HUES48 (cell line): ENCODE measurements at regions not wholly inside any gene's neighbourhood (a gene's known extent, or its start where the extent isn't known, plus 50 kb on each side); places are given as distances from the start of the nearest gene placed in this dataset.

Source experiments
- H3K27ac ChIP-seq: one replicate; pipeline ENCODE4 v1.7.0; 2013; ENCODE audit warnings: low read depth, low read length, inconsistent platforms
- H3K27me3 ChIP-seq: 2 replicates; pipeline ENCODE4 v1.6.1; 2013; ENCODE audit warnings: mild to moderate bottlenecking, low read length; ENCODE audit not compliant: control insufficient read depth, insufficient read depth
- H3K36me3 ChIP-seq: 2 replicates; pipeline ENCODE4 v1.6.1; 2013; ENCODE audit warnings: low read length; ENCODE audit not compliant: control insufficient read depth, insufficient read depth
- H3K4me1 ChIP-seq: 2 replicates; pipeline ENCODE4 v1.6.1; 2013; ENCODE audit warnings: mild to moderate bottlenecking, low read length; ENCODE audit not compliant: control insufficient read depth, insufficient read depth
- H3K4me3 ChIP-seq: 2 replicates; pipeline ENCODE4 v1.5.1; 2013; ENCODE audit warnings: mild to moderate bottlenecking, low read depth, low read length
- H3K9ac ChIP-seq: 2 replicates; pipeline ENCODE4 v1.6.1; 2013; ENCODE audit warnings: mild to moderate bottlenecking, low read depth, low read length, moderate library complexity
- H3K9me3 ChIP-seq: 2 replicates; pipeline ENCODE4 v1.6.1; 2013; ENCODE audit warnings: low read length; ENCODE audit not compliant: control insufficient read depth, insufficient read depth

DNA sequence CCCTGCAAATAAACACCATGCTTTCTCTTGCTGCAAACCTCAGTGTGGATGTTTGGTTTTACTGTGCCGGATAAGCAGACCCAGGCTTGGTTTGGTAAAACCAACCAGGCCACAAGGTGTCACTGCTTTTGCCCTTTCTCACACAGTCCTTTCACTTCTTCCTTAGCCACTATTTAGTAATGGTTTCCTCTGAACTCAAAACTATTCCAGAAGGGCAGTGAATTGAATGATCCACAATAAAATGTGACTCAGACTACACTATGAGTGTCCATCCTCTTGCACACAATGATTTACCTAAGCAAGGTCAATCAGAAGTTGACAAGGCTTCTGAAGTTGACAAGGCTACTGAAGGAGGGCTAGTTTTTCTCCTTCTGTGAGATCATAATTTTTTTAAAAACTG, 552.4 kb upstream of the CCDC54 start:
- Histone ChIP-seq H3K4me3 (no peak overlapping the region), H3K9ac (no peak overlapping the region), H3K27ac (no peak overlapping the region), H3K27me3 (no peaks in the 10 kb centered on the region), H3K36me3 (no peaks in the 10 kb centered on the region), H3K9me3 (no peaks in the 10 kb centered on the region), H3K4me1 (peaks cover 51% of the 10 kb centered on the region)

DNA sequence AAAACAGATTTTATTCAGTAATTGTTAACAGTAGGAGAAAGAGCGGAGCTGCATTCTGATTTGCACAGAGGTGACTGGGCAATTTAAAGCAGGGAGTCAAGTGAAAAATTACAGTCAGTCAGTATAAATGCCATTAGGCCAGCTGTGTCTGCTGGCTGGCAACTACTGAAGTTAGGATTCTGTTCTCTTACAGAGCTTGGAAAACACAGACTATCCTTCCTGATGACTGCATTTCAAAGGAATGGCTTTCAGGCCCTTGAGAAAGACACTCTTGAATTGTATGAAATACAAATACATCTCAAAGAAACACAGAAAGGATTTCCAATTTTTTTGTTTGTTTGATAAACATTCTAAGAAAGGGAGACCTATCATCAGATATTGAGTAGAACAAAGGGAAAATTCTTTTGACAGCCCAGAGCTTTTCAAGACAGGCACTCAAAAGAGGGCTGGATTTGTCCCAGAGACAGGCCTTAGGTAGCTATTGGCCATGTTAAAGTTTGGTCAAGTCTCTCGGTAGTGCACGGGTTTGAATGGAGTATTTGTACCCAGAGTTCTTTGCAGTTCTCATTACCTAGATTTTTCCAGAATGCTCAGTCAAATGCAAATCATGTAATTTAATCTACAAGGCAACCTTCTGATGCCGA, 551.2 kb upstream of the CCDC54 start:
- Histone ChIP-seq H3K27ac (peak overlapping the region; percentile 81), H3K27me3 (no peaks in the 10 kb centered on the region), H3K9ac (no peak overlapping the region; the same call in 1 of the 2 replicates), H3K4me1 (peaks cover 63% of the 10 kb centered on the region), H3K36me3 (no peaks in the 10 kb centered on the region), H3K9me3 (no peaks in the 10 kb centered on the region), H3K4me3 (no peak overlapping the region)

DNA sequence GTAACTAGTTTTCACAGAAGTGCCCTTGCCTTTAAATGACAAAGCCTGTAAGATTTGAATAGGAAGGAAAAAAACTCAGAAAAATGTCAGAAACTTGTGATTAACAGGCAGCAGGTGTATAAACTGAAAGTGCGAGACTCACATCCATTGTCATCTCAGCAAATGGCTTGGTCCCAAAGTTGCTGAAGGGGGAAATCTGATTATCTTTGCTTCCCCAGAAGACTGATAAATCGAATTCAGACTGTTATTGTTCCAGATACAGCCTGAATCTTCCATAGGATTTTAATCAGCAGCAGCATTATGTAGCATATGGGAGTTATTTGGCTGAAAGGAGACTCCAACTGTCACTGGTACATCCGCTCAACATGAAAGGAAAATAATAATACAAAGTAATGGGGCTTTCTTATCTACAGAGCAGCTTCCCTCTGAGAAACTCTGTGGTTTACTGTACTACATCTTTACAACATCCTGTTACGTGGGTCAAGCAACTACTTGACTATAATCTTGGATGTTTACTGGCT, 550.4 kb upstream of the CCDC54 start:
- H3K4me1 ChIP-seq = peaks cover 70% of the 10 kb centered on the region
- no peaks in the 10 kb centered on the region for H3K27me3 ChIP-seq
- 0 out of 2 replicates have a peak, but pooled peaks cover 2% of the 10 kb centered on the region for H3K9me3 ChIP-seq

DNA sequence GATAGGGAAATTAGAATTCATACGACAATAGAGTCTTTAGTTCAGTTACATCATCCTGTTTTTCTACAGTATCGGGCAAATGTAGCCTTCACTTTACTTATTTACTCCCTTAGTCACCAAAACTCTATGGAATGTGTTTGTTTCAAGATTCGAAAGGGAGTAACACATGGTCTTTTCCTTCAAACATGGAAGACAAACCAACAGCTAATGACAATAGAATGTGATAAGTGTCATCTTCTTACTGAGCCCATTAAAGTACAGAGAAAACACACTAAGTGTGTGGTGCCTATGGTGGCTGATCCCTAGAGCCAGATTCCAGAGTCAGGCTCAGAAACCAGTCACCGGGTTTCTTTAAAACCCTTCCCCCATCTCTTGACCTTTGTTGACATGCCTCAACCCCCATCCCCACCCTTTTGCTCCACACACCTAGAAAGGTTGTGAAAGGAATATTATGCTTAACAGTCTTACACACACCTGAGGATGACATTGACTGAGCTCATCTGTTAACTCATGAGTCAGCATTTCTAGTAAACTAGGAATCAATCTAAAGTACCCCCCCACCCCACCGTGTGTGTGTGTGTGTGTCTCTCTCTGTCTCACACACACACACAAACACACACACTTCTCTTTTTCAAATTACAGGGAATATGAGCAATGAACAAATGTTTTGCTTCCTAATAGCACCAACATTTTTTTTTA, 549.6 kb upstream of the CCDC54 start:
- Histone ChIP-seq H3K4me3 (no peak overlapping the region), H3K36me3 (peaks cover 8% of the 10 kb centered on the region; the same call in 1 of the 2 replicates), H3K9ac (peak overlapping the region; percentile 5; the same call in 1 of the 2 replicates), H3K4me1 (peaks cover 70% of the 10 kb centered on the region), H3K27me3 (no peaks in the 10 kb centered on the region), H3K9me3 (peaks cover 10% of the 10 kb centered on the region), H3K27ac (peak overlapping the region; percentile 94)

More for the DNA sequence above, 550.4 kb upstream of the CCDC54 start:
- Histone ChIP-seq H3K4me3 (no peak overlapping the region), H3K36me3 (no peaks in the 10 kb centered on the region), H3K27ac (peak overlapping the region; percentile 81), H3K9ac (no peak overlapping the region; the same call in 1 of the 2 replicates)

DNA sequence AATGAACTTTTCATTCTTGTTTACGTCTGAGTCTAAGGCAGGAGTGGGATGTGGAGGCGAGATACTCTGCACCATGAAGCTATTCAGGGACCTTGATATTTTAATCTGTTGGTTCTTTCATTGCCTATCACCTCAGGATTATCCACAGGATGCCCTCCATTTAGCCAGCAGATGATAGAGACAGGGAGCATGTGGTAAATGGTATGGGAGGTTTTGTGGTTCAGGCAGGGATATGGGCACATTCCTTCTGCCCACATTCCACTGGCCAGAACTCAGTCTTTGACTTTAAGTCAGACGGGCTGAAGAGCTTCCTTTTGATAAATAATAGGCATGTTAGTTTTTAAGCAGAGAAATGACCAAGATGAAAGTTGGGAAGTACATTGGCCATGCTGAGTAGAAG, 548.0 kb upstream of the CCDC54 start:
- Histone ChIP-seq H3K4me1 (peaks cover 70% of the 10 kb centered on the region), H3K4me3 (no peak overlapping the region), H3K27me3 (no peaks in the 10 kb centered on the region), H3K9me3 (peaks cover 22% of the 10 kb centered on the region), H3K36me3 (peaks cover 17% of the 10 kb centered on the region; the same call in 1 of the 2 replicates), H3K27ac (peak overlapping the region; percentile 94), H3K9ac (peak overlapping the region; percentile 28)

DNA sequence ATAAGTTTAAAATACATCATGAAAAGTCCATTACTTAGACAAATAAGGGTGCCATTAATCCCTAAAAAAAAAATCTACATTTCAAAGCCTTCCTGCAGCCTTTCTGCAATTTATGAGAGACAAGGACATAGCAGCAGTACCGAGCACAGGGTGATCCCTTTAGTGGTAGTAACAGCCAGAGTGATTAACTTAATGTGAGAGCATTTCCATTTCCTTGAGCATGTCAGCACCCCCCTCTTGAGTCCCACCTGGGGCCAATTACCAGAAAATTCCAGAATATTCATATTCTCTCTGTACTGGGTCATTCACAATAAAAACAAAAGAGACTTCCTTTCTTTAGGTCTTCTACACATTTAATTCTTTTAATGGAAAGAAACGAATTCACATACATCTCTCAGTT, 546.9 kb upstream of the CCDC54 start:
- Histone ChIP-seq H3K36me3 (peaks cover 17% of the 10 kb centered on the region; the same call in 1 of the 2 replicates), H3K9me3 (peaks cover 22% of the 10 kb centered on the region), H3K27ac (peak overlapping the region; percentile 94), H3K4me3 (no peak overlapping the region), H3K4me1 (peaks cover 65% of the 10 kb centered on the region), H3K9ac (no peak overlapping the region), H3K27me3 (no peaks in the 10 kb centered on the region)

DNA sequence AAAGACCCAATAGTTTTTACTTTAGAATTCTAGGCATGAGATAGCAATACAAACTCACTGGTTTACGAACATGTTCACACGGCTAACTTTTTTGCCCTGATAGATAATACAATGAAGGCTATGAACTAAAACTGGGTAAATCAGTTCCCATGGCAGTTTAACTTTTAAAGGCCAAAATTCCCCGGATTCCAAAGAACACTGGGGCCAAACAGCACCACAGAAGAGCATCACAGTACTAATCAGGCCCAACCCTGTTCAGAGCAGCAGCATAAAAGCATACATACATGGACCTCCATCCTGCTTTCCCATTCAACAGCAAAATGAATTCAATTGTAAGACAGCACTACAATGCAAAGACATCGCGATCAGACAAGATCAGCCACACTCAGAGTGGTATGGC, 540.3 kb upstream of the CCDC54 start:
- peaks cover 20% of the 10 kb centered on the region for H3K9me3 ChIP-seq
- H3K9ac ChIP-seq = no peak overlapping the region
- no peaks in the 10 kb centered on the region for H3K27me3 ChIP-seq
- H3K4me1 ChIP-seq = 0 out of 2 replicates have a peak, but pooled peaks cover under 1% of the 10 kb centered on the region
- peaks cover 17% of the 10 kb centered on the region; the same call in 1 of the 2 replicates for H3K36me3 ChIP-seq
- no peak overlapping the region for H3K27ac ChIP-seq
- no peak overlapping the region for H3K4me3 ChIP-seq

DNA sequence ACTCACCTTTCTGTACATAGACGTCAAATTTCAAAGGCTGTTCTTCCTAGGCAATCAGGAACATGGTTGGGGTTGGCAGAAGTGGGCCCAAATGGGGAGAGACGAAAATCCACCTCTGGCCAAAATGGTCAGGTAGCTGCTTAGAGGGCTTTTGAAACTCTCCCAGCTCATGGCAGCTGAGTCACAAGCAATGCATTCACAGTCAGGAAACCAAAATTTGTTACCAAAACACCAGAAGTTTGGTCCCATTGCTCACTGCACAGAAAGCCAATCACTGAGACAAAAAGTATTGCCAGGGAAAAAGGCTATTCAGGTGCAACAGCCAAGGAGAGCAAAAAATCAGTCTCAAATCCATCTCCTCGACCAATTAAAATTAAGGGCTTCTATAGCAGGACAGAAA, 539.6 kb upstream of the CCDC54 start:
- Histone ChIP-seq H3K9me3 (peaks cover 12% of the 10 kb centered on the region), H3K9ac (no peak overlapping the region), H3K27ac (no peak overlapping the region), H3K27me3 (no peaks in the 10 kb centered on the region), H3K36me3 (peaks cover 10% of the 10 kb centered on the region; the same call in 1 of the 2 replicates), H3K4me3 (no peak overlapping the region), H3K4me1 (peaks cover 6% of the 10 kb centered on the region; the same call in 1 of the 2 replicates)

DNA sequence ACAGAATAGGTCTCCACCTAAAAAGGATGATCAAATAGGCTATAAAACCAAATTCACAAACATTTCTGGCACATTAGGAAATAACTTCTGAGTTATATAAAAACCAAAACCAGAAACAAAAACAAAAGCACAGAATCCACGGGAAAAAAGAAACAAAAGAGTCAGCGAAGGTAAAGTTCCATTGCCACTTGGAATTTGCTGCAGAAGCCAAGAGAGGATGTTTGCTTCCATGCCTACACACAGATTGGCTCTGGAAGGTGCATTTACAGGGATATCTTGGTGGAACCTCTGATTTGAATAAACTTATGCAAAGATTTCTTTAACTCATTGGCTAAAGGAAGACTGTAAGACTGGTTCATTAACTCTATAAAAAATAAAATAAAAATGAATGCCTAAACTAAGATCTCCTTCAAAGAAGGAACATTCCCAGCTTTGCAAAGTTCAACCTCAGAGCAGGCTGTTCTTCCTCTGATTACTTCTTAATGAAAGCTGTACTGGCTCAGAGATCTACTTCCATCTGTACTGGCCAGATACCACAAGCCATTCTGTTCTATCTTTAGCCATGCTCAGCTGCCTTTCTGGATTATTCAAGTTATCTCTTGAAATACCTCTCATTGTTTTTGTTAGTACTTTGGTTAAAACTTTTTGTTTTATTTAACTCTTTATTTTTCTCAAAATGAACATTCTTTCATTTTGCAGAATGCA, 537.5 kb upstream of the CCDC54 start:
- Histone ChIP-seq H3K9me3 (no peaks in the 10 kb centered on the region), H3K27me3 (no peaks in the 10 kb centered on the region), H3K4me1 (peaks cover 11% of the 10 kb centered on the region; the same call in 1 of the 2 replicates), H3K36me3 (no peaks in the 10 kb centered on the region; the same call in 1 of the 2 replicates), H3K9ac (no peak overlapping the region), H3K27ac (no peak overlapping the region), H3K4me3 (no peak overlapping the region)

DNA sequence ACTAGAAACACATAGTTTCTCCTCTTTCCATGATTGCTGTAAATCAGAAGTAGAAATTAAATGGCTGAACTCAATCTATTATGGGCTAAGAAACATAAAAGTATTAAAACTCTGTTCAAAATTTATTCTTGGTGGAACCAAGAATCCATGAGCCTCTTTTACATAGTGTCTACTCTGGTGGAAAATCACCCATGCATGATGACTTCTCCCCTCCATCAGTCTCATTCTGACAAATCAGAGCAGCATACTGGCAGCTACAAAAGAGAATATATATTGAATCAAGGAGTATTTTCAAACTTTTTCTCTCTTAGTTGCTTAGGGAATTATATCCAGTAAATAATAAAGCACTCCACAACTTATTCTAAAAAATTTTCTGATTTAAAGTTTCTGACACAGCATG, 536.9 kb upstream of the CCDC54 start:
- Histone ChIP-seq H3K36me3 (no peaks in the 10 kb centered on the region; the same call in 1 of the 2 replicates), H3K9ac (no peak overlapping the region), H3K27me3 (no peaks in the 10 kb centered on the region), H3K4me3 (no peak overlapping the region), H3K9me3 (no peaks in the 10 kb centered on the region), H3K4me1 (peaks cover 11% of the 10 kb centered on the region; the same call in 1 of the 2 replicates), H3K27ac (no peak overlapping the region)
